GM04503 (cell line): ENCODE measurements at regions not wholly inside any gene's neighbourhood (a gene's known extent, or its start where the extent isn't known, plus 50 kb on each side); places are given as distances from the start of the nearest gene placed in this dataset.
"Not testable (repeated sequence)": the region's sequence is repeated elsewhere in the genome, so short reads cannot be mapped to it uniquely, and the experiment has no call there.

Source experiments
- DNase-seq: peaks from one replicate; pipeline ENCODE4 v3.0.0-alpha.2; 2012; ENCODE audit warnings: low read depth

- DNase-seq: peak; percentile 77
These were observed 258.2 kb upstream of the IRS2 start for GRCh38 chr13:110044551-110045111.

DNA sequence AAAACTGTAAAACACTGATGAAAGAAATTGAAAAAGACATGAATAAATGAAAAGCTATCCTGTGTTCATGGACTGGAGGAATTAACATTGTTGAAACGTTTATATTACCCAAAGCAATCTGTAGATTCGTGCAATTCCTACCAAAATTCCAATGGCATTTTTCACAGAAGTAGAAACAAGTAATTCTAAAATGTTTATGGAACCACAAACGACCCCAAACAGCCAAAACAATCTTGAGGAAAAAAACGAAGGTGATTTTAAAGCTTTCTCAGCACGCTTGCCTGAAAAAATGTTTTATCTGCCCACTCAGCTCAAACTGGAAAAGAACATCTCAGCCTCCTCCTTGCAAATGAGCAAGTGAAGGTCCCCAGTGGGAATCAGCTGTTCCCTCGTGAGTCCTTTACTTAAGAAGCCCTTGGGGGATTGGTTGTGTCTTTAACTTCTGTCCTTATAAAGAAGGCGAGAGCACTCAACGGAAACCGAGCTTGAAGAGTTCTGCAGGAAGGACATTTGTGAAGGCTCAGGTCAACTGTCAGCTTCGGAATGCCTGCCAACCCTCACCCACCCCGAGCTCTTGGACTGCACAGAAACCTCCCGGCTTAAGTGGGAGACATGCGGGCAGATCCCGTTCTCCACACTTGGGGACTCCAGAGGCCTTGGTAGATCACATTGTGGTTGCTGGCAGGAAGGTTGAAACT lies 256.0 kb upstream of the IRS2 start:
- DNase-seq: peak; percentile 71

- not testable (repeated sequence) for DNase-seq
These were observed 255.3 kb upstream of the IRS2 start for GRCh38 chr13:110041638-110042037.

GRCh38 chr13:110037925-110038573 lies 251.7 kb upstream of the IRS2 start:
- no peak for DNase-seq

- DNase-seq: no peak
These were observed 249.7 kb upstream of the IRS2 start for GRCh38 chr13:110036060-110036459.

GRCh38 chr13:110034031-110034549 lies 247.7 kb upstream of the IRS2 start:
- DNase-seq: no peak

- no peak for DNase-seq
These were observed 246.6 kb upstream of the IRS2 start for GRCh38 chr13:110032969-110033368.

- no peak for DNase-seq
These were observed 244.1 kb upstream of the IRS2 start for GRCh38 chr13:110030394-110030928.

DNA sequence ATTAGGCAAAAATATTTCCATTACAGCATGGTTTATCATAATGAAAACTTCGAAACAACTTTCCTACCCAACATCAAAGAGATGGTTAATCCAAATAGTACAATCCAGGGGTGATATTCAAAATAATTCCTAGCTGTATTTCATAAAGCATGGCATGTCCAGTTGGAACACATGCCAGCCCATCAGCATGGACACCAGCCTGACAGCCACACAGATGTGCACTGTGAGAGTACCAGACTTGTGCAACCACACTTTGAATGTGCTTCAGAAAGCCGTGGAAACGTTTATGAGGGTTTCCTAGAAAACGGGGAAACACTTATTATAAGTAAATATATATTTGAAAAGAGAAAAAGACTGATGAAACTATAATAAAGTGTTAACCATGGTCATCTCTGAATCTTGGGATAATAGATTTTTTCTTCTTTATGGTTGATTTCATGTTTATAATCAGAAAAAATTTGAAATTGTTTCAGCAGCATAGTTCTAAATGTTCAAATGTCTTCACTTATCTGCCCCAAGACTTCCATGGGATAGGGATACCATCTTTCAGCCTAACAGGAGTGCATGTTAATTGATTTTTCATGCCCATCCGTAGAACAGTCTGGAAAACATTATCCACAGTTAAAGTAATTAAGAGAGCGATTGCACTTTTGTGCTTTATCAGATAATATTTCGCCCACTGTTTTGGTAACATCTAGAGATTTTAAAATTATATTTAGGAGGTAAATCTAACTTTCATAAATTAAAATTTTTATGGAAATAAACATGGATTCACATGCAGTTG lies 242.6 kb upstream of the IRS2 start:
- DNase-seq: no peak

DNA sequence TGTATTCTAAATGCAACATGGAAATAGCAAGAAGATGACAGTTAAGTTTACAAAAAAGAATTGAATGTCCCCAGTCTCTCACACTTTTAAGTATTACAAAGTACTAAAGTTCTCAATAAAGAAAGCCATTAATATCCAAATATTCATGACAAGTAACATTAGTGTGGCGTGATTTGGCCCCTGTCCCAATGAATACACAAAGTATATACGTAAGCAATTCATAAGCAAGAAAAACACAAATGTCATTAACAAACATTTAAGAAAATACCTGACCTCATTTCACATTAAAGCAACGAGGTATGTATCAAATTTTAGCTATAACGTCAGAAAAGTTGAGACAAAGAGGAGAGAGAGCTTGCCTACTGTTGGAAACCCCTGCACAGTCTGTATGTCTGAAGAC lies 241.9 kb upstream of the IRS2 start:
- no peak for DNase-seq

DNA sequence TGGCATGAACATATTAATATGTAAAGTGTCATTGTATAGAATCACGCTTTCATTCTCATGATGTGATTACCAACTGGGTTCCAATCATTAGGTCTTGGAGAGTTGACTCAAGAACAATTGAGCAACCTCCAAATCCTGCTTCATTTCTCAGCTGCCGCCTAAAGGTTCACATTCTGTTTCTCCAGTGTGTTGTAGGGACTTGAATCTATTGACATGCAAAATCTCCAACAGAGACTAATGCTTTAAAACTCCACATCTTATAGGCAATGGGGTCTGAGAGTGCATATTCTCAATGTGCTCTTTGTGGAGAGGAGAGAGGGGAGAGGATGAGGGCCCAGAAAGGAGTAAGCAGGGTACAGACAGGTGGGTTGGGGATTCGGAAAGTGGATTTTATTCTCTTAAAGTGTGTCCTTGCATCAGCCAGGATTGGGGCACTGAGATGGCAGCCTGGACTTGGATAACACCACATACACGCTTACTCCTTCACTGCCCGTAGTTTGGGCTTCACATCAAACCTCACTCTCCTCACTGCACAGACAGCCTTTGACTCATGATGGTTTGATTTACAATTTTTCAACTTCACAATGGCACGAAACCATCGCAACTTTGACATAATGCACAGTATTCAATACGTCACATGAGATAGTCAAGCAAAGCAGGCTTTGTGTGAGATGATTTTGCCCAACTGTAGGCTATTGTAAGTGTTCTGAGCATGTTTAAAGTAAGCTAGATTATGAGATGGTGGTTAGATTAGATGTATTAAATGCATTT lies 241.3 kb upstream of the IRS2 start:
- DNase-seq: no peak

DNA sequence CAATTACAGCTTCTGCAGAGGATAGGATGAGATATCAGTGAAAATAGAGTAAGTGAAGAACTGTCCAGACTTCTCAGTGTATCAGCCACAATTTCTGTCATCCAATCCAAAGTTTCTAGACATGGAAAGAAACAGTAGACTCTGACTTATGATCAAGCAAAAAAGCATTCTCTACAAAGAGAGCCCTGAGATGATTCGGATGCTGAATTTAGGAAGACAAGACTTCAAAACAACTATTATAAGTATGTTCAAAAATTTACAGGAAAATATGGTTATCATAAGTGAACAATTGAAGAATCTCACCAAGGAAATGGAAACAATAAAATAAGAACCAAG lies 238.2 kb upstream of the IRS2 start:
- no peak for DNase-seq

GRCh38 chr13:110023729-110024644 lies 237.6 kb upstream of the IRS2 start:
- no peak for DNase-seq

DNA sequence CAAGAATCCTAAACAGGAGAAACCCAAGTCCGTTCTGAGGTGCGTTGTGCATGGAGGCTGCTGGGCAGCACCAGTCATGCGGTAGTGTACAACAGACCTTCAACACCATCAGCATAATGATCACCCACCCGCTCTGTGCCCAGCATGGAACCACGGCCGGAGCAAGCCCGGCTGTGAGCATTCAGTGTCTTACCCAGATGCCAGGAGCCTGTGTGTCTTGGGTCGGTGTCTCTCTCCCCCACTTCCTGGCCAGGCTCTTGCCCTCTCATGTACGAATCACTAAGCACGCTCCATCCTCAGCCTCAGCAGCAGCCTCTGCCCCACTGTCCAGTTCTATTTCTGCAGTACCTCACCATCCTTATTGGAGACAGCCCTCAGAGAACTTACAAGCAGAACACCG lies 231.6 kb upstream of the IRS2 start:
- no peak for DNase-seq

DNA sequence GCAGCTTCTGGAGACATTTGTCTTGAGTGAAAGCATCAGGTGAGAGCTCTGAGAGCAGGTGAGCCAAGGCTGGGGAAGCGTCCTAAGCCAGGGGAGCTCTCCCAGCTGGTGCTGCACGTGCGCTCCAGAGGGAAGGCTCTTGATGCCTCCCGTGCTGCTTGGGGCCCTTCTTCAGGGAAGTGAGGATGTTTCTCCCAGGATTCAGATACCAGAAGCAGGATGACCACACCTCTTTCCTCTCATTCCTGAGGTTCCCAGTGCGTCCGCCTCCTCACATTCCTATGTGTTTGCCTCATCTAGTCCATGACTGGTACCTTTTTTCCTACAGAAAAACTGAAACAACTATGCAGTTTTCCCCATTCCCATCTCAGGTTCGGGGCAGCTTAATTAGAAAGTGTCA lies 231.0 kb upstream of the IRS2 start:
- DNase-seq: peak; percentile 65

DNA sequence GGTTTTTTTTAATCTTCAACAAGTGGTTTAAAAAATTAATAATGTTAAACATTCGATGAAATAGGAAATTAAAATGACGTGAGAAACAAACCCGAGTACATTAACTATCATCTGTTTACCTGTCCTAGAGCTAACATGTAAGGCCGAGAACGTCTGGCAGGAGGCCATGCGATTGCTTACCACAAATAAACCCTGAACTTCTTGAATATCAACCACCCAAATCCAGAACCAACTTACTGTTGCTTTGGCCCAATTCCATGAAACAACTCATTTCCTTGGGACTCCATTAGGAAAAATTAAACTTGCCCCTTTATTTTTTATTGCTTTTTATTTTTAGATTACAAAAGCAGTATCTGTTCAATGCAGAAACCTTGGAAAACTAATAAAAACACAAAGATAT lies 228.9 kb upstream of the IRS2 start:
- DNase-seq: no peak

GRCh38 chr13:110014719-110015118 lies 228.3 kb upstream of the IRS2 start:
- no peak for DNase-seq

- DNase-seq: peak; percentile 92
These were observed 225.8 kb upstream of the IRS2 start for GRCh38 chr13:110012102-110012739.

DNA sequence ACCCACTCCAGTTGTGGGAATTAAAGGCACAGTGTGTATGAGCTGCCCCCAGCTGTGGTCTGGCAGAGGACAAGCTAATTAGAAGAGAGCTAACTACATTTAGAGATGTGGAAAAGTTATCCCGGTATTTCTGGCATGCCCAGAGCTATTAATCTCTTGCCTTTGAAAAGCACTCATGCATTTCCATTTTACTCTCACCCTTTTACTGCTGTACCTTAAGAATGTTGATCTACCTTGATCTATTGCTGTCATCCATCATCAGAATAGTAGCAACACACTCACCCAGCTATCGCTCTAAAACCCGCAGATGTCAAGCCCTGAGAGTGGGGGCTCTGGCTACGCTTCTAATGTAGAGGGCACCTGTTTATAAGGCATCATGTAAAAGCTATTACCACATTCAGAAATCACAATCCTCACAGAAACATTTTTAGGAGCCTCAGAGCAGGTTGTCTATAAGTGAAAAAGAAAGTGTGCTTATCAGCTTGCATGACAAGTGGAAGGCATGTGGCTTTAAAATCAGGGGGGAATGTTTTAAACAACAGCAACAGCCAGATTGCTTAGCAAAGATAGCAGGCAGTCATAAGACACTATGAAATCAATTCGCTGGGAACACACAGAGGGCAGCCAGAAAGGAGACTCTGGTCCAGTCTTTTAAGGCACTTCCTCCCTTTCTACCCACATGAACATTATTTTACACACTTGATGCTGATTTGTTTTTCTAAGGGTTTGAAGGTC lies 224.2 kb upstream of the IRS2 start:
- no peak for DNase-seq
